H1 (cell line): ENCODE measurements at regions not wholly inside any gene's neighbourhood (a gene's known extent, or its start where the extent isn't known, plus 50 kb on each side); places are given as distances from the start of the nearest gene placed in this dataset.

Source experiments
- CTCF ChIA-PET: fragments of 300-600 bp; sonication (Branson Sonifier 250); formaldehyde crosslinking; loops from one replicate; lab custom pipeline; 2021; ENCODE audit not compliant: partially characterized antibody; lab: Charles Lee
- POLR2A ChIA-PET: fragments of 300-600 bp; sonication (Branson Sonifier 250); formaldehyde crosslinking; loops from one replicate; lab custom pipeline; 2021; ENCODE audit warnings: inconsistent platforms; ENCODE audit not compliant: partially characterized antibody; lab: Charles Lee
- DNase-seq, 2 experiments: peaks; one replicate each; pipeline versions ENCODE4 v3.0.0 to v3.0.0-alpha.2; 2010 to 2022; ENCODE audit warnings: low spot score in 2 of 2, low read depth in 1 of 2, mixed read lengths in 1 of 2
- FAIRE-seq: peaks from 2 replicates; lab custom pipeline; 2011; peaks lifted over from hg19 to GRCh38; lab: Jason Lieb, UNC
- H2AFZ ChIP-seq: 2 replicates; pipeline ENCODE4 v1.8.1; 2012; ENCODE audit warnings: low read length, inconsistent platforms
- H2AK5ac ChIP-seq: 2 replicates; pipeline ENCODE4 v1.6.1; 2013; ENCODE audit warnings: low read depth, low read length
- H2BK120ac ChIP-seq: replicated peaks from 2 replicates; pipeline ENCODE3; 2013; ENCODE audit warnings: low read depth, low read length, inconsistent platforms
- H2BK12ac ChIP-seq: 2 replicates; pipeline ENCODE4 v1.6.1; 2013; ENCODE audit warnings: low read depth, low read length
- H2BK15ac ChIP-seq: 2 replicates; pipeline ENCODE4 v1.6.1; 2013; ENCODE audit warnings: low read length
- H2BK20ac ChIP-seq: 2 replicates; pipeline ENCODE4 v1.6.1; 2013; ENCODE audit warnings: low read length
- H2BK5ac ChIP-seq: 2 replicates; pipeline ENCODE4 v1.6.1; 2013; ENCODE audit warnings: low read depth, low read length
- H3K14ac ChIP-seq: 2 replicates; pipeline ENCODE4 v1.6.1; 2013; ENCODE audit warnings: inconsistent platforms; ENCODE audit not compliant: insufficient read length
- H3K18ac ChIP-seq: 2 replicates; pipeline ENCODE4 v1.6.1; 2013; ENCODE audit warnings: low read length; ENCODE audit errors: extremely low read depth
- H3K23ac ChIP-seq: 2 replicates; pipeline ENCODE4 v1.6.1; 2013; ENCODE audit warnings: inconsistent platforms; ENCODE audit not compliant: insufficient read length
- H3K23me2 ChIP-seq: 2 replicates; pipeline ENCODE4 v1.6.1; 2013; ENCODE audit warnings: low read depth, low read length
- H3K27ac ChIP-seq: 2 replicates; pipeline ENCODE4 v1.6.1; 2011; ENCODE audit warnings: low read depth, low read length, inconsistent platforms
- H3K27me3 ChIP-seq, 4 experiments: replicated peaks in 1 of 4; 1 replicate in 1 of 4; 2 replicates in 3 of 4; pipeline versions ENCODE4 v1.6.1 to v1.8.1; 2011 to 2013; ENCODE audit warnings: low read length in 3 of 4, mild to moderate bottlenecking in 3 of 4, inconsistent platforms in 2 of 4, mixed read lengths in 2 of 4, moderate library complexity in 1 of 4; ENCODE audit not compliant: control insufficient read depth in 3 of 4, insufficient read depth in 3 of 4; ENCODE audit errors: extremely low read depth in 1 of 4
- H3K36me3 ChIP-seq, 4 experiments: 2 replicates each; pipeline versions ENCODE4 v1.6.1 to v1.8.1; 2011 to 2013; ENCODE audit warnings: mild to moderate bottlenecking in 4 of 4, low read length in 3 of 4, moderate library complexity in 2 of 4, control low read depth in 1 of 4, inconsistent platforms in 1 of 4; ENCODE audit not compliant: insufficient read depth in 4 of 4, control insufficient read depth in 2 of 4
- H3K4ac ChIP-seq: replicated peaks from 2 replicates; pipeline ENCODE3; 2013; ENCODE audit warnings: low read length, low read depth, mixed read lengths, inconsistent platforms; ENCODE audit not compliant: insufficient read length
- H3K4me1 ChIP-seq, 4 experiments: replicated peaks in 1 of 4; 1 replicate in 1 of 4; 2 replicates in 3 of 4; pipeline versions ENCODE4 v1.6.1 to v1.8.1; 2011 to 2013; ENCODE audit warnings: low read length in 3 of 4, inconsistent platforms in 2 of 4, mixed read lengths in 1 of 4; ENCODE audit not compliant: insufficient read depth in 4 of 4, control insufficient read depth in 3 of 4
- H3K4me2 ChIP-seq, 2 experiments: 2 replicates each; pipeline versions ENCODE4 v1.6.1 to v1.8.1; 2011 to 2013; ENCODE audit warnings: low read depth in 2 of 2, low read length in 2 of 2, control low read depth in 1 of 2, inconsistent platforms in 1 of 2, mild to moderate bottlenecking in 1 of 2; ENCODE audit not compliant: insufficient read depth in 1 of 2
- H3K4me3 ChIP-seq, 4 experiments: fragments of 200-600, 300-600 bp in 1 of 4; sonication (generic), shearing (Covaris generic), sonication (Bioruptor Twin) in 1 of 4; 2 replicates each; pipeline versions ENCODE4 v1.5.1 to v1.8.1; 2011 to 2016; ENCODE audit warnings: low read length in 4 of 4, low read depth in 3 of 4, control low read depth in 2 of 4, inconsistent platforms in 2 of 4, mild to moderate bottlenecking in 2 of 4, mixed read lengths in 1 of 4, moderate library complexity in 1 of 4; ENCODE audit not compliant: insufficient read depth in 2 of 4; ENCODE audit errors: extremely low read depth in 1 of 4
- H3K56ac ChIP-seq: replicated peaks from 2 replicates; pipeline ENCODE3; 2013; ENCODE audit warnings: low read depth, mild to moderate bottlenecking, mixed read lengths, low read length, inconsistent platforms; ENCODE audit not compliant: insufficient read length
- H3K79me1 ChIP-seq: 2 replicates; pipeline ENCODE4 v1.6.1; 2013; ENCODE audit warnings: low read depth, low read length, control low read depth
- H3K79me2 ChIP-seq, 2 experiments: 2 replicates each; pipeline versions ENCODE4 v1.6.1 to v1.8.1; 2012 to 2013; ENCODE audit warnings: low read length in 2 of 2, mild to moderate bottlenecking in 2 of 2, inconsistent platforms in 1 of 2; ENCODE audit not compliant: insufficient read depth in 2 of 2, control insufficient read depth in 1 of 2
- H3K9ac ChIP-seq, 4 experiments: replicated peaks in 1 of 4; 1 replicate in 1 of 4; 2 replicates in 3 of 4; pipeline versions ENCODE4 v1.6.1 to v1.8.1; 2011 to 2013; ENCODE audit warnings: low read depth in 3 of 4, low read length in 3 of 4, control low read depth in 2 of 4, mild to moderate bottlenecking in 2 of 4, moderate library complexity in 2 of 4, inconsistent platforms in 1 of 4; ENCODE audit errors: extremely low read depth in 1 of 4
- H3K9me3 ChIP-seq, 2 experiments: 2 replicates each; pipeline versions ENCODE4 v1.6.1 to v1.8.1; 2012 to 2013; ENCODE audit warnings: mild to moderate bottlenecking in 2 of 2, moderate library complexity in 2 of 2, control low read depth in 1 of 2, inconsistent platforms in 1 of 2, low read depth in 1 of 2, low read length in 1 of 2, mixed read lengths in 1 of 2; ENCODE audit not compliant: insufficient read depth in 2 of 2
- H4K20me1 ChIP-seq, 2 experiments: replicated peaks in 1 of 2; 2 replicates each; pipeline versions ENCODE3 to v1.8.1; 2011 to 2013; ENCODE audit warnings: inconsistent platforms in 2 of 2, low read length in 2 of 2, mild to moderate bottlenecking in 1 of 2; ENCODE audit not compliant: insufficient read depth in 2 of 2, control insufficient read depth in 1 of 2
- H4K5ac ChIP-seq: 2 replicates; pipeline ENCODE4 v1.6.1; 2013; ENCODE audit warnings: low read length, low read depth, mixed read lengths, inconsistent platforms; ENCODE audit not compliant: insufficient read length
- H4K8ac ChIP-seq: 2 replicates; pipeline ENCODE4 v1.8.0; 2013; ENCODE audit warnings: mild to moderate bottlenecking, moderate library complexity, low read length, inconsistent platforms; ENCODE audit not compliant: insufficient read depth; ENCODE audit errors: extremely low read depth
- H4K91ac ChIP-seq: replicated peaks from 2 replicates; pipeline ENCODE3; 2013; ENCODE audit warnings: low read length, mixed read lengths, inconsistent platforms; ENCODE audit not compliant: insufficient read length
- ATF2 ChIP-seq: IDR thresholded peaks from 2 replicates; pipeline ENCODE4 v1.6.1; 2012; ENCODE audit warnings: low read length, inconsistent platforms
- ATF3 ChIP-seq: IDR thresholded peaks from 2 replicates; pipeline ENCODE4 v1.6.1; 2011; ENCODE audit warnings: low read depth, mild to moderate bottlenecking, low read length; ENCODE audit not compliant: insufficient read depth
- BCL11A ChIP-seq, 2 experiments: IDR thresholded peaks; one replicate each; pipeline ENCODE4 v1.6.1; 2011; ENCODE audit warnings: low read depth in 2 of 2, low read length in 2 of 2, mild to moderate bottlenecking in 2 of 2
- BRCA1 ChIP-seq: IDR thresholded peaks from 2 replicates; pipeline ENCODE4 v1.6.1; 2012; ENCODE audit warnings: low read depth, low read length, improper control_type of control experiment
- CREB1 ChIP-seq: IDR thresholded peaks from 2 replicates; pipeline ENCODE4 v1.6.1; 2012; ENCODE audit warnings: inconsistent platforms
- RAD21 ChIP-seq, 2 experiments: IDR thresholded peaks in 1 of 2; conservative IDR thresholded peaks in 1 of 2; 2 replicates each; pipeline ENCODE4 v1.6.1; 2011; ENCODE audit warnings: low read depth in 2 of 2, low read length in 2 of 2, improper control_type of control experiment in 1 of 2, inconsistent platforms in 1 of 2, mild to moderate bottlenecking in 1 of 2, moderate library complexity in 1 of 2
- RFX5 ChIP-seq: IDR thresholded peaks from 2 replicates; pipeline ENCODE4 v1.6.1; 2011; ENCODE audit warnings: low read depth, low read length, improper control_type of control experiment, borderline replicate concordance
- RXRA ChIP-seq: IDR thresholded peaks from 2 replicates; pipeline ENCODE4 v1.6.1; 2011; ENCODE audit warnings: low read depth, mild to moderate bottlenecking, low read length, moderate library complexity; ENCODE audit not compliant: insufficient read depth
- SIRT6 ChIP-seq: IDR thresholded peaks from one replicate; pipeline ENCODE4 v1.7.1; 2012; ENCODE audit warnings: low read length, inconsistent platforms
- SRF ChIP-seq: IDR thresholded peaks from 2 replicates; pipeline ENCODE4 v1.6.1; 2011; ENCODE audit warnings: mild to moderate bottlenecking, low read depth, low read length, moderate library complexity
- TEAD4 ChIP-seq: IDR thresholded peaks from 2 replicates; pipeline ENCODE4 v1.6.1; 2012; ENCODE audit warnings: low read depth, low read length, inconsistent platforms, mixed read lengths
- WGBS, 2 experiments: shearing (Covaris generic) in 1 of 2; methylation state at CpG; one replicate each; pipeline versions ENCODE4 v1.1.6 to v1.1.7; 2013 to 2015; ENCODE audit warnings: low lambda C conversion rate in 2 of 2, mixed read lengths in 2 of 2, inconsistent platforms in 1 of 2, low coverage in 1 of 2, missing lambda C conversion rate in 1 of 2; ENCODE audit not compliant: insufficient replicate concordance in 2 of 2, insufficient coverage in 1 of 2, insufficient read length in 1 of 2; ENCODE audit errors: extremely low coverage in 1 of 2, missing lambda C conversion rate in 1 of 2; 5-methylcytosine and 5-hydroxymethylcytosine counted together
- TF ChIP-seq, protein P1 (sequence below): IDR thresholded peaks from 2 replicates; pipeline ENCODE4 v1.6.1; 2011; ENCODE audit warnings: low read length, improper control_type of control experiment

DNA sequence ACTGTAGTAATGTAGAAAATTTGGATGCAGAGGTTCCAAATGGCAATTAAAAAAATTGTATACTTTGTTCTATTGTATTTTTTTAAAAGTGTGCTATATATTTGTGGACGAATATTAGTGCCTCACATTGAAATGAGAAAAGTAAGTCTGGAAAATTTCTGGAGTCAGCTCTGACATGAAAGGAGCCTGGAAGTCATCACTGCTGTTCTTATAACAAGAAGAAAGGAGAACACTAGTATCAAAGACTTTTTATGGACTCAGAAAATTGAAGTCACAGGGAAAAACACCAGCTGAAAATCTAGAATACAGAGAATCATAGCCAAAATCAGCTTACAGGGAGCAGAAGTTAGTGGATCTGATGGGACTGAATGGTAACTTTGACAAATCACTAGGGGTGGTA, 1450.7 kb upstream of the SPRY2 start:
- no peak overlapping the region for H3K4me3 ChIP-seq
- H2BK15ac ChIP-seq, result no peak overlapping the region
- H3K27ac ChIP-seq, result no peak overlapping the region
- H3K79me2 ChIP-seq, result no peaks in the 10 kb centered on the region
- no peaks in the 10 kb centered on the region for H4K20me1 ChIP-seq
- TF ChIP-seq CREB1 (no peak), SRF (no peak), RFX5 (no peak), TEAD4 (no peak), ATF3 (no peak), RAD21 (IDR thresholded peaks at IDR 0.05 in 1 of 2, conservative IDR thresholded peaks at IDR 0.05 in 1 of 2; ENCODE audit: low read depth in 2 of 2, low read length in 2 of 2) (no peak), BRCA1 (no peak), ATF2 (no peak), SIRT6 (no peak), RXRA (no peak), BCL11A (IDR thresholded peaks at IDR 0.05; ENCODE audit: low read depth in 2 of 2, low read length in 2 of 2) (no peak)
- TF ChIP-seq, protein P1, sequence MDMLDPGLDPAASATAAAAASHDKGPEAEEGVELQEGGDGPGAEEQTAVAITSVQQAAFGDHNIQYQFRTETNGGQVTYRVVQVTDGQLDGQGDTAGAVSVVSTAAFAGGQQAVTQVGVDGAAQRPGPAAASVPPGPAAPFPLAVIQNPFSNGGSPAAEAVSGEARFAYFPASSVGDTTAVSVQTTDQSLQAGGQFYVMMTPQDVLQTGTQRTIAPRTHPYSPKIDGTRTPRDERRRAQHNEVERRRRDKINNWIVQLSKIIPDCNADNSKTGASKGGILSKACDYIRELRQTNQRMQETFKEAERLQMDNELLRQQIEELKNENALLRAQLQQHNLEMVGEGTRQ, result no peak
- H3K4me2 ChIP-seq, result no peak overlapping the region
- H2AK5ac ChIP-seq, result no peak overlapping the region
- no peak overlapping the region for H2BK12ac ChIP-seq
- H3K23me2 ChIP-seq, result no peaks in the 10 kb centered on the region; the same call in 1 of the 2 replicates
- no peak overlapping the region for H2BK5ac ChIP-seq
- H4K5ac ChIP-seq, result no peak overlapping the region
- CTCF ChIA-PET, result no interaction called here
- POLR2A ChIA-PET, result no interaction called here
- no peak overlapping the region for H2BK120ac ChIP-seq
- no peak overlapping the region for H3K18ac ChIP-seq
- no peaks in the 10 kb centered on the region for H3K36me3 ChIP-seq
- H4K91ac ChIP-seq, result no peak overlapping the region
- WGBS, 2 experiments, result 79% methylated on average over 1 of the region's 1 CpG; no CpG with 5 or more reads in 1 of the 2 experiments
- no peak overlapping the region for H2BK20ac ChIP-seq
- no peaks in the 10 kb centered on the region for H3K27me3 ChIP-seq
- H3K9ac ChIP-seq, result no peak overlapping the region
- H3K4me1 ChIP-seq, result no peaks in the 10 kb centered on the region
- H3K23ac ChIP-seq, result no peak overlapping the region
- no peak overlapping the region for H3K56ac ChIP-seq
- H3K4ac ChIP-seq, result no peak overlapping the region
- H3K79me1 ChIP-seq, result no peaks in the 10 kb centered on the region
- peaks cover 0 to 3% of the 10 kb centered on the region in 2 experiments; a peak in 1 of 4 replicates for H3K9me3 ChIP-seq
- H4K8ac ChIP-seq, result no peak overlapping the region
- no peak overlapping the region for H3K14ac ChIP-seq
- FAIRE-seq, result no peak
- no peak for DNase-seq
- no peak overlapping the region for H2AFZ ChIP-seq
